GM13976 (cell line): ENCODE measurements at regions not wholly inside any gene's neighbourhood (a gene's known extent, or its start where the extent isn't known, plus 50 kb on each side); places are given as distances from the start of the nearest gene placed in this dataset.
"Not testable (repeated sequence)": the region's sequence is repeated elsewhere in the genome, so short reads cannot be mapped to it uniquely, and the experiment has no call there.

Source experiments
- DNase-seq: peaks from one replicate; pipeline ENCODE4 v3.0.0; 2012; ENCODE audit warnings: low spot score
- CTCF ChIP-seq: IDR thresholded peaks from 2 replicates; pipeline ENCODE4 v1.5.1; 2012; ENCODE audit warnings: borderline replicate concordance, mild to moderate bottlenecking; ENCODE audit not compliant: insufficient read depth; ENCODE audit errors: extremely low read depth, missing control alignments, control extremely low read depth
- in situ Hi-C: fragments of 300-500 bp; cut with MboI; formaldehyde crosslinking; loops from one replicate; pipeline ENCODE4 v1.12.0; 2022; ENCODE audit warnings: low sequenced_read_pairs, mixed read lengths, inconsistent platforms; ENCODE audit not compliant: unreplicated experiment

- no peak for DNase-seq
- in situ Hi-C loops: no loop called here
- TF ChIP-seq CTCF: no peak
Observed at GRCh38 chr11:98495601-98496000, 525.1 kb upstream of the CNTN5 start.

- in situ Hi-C loops: no loop called here
- no peak for TF ChIP-seq CTCF
- no peak for DNase-seq
Observed at GRCh38 chr11:98507208-98507607, 513.5 kb upstream of the CNTN5 start.

- TF ChIP-seq CTCF: no peak
- in situ Hi-C loops: no loop called here
- no peak for DNase-seq
Observed at GRCh38 chr11:98512938-98513337, 507.8 kb upstream of the CNTN5 start.

- DNase-seq: no peak
- in situ Hi-C loops: no loop called here
- TF ChIP-seq CTCF: no peak
Observed at GRCh38 chr11:98531576-98531975, 489.2 kb upstream of the CNTN5 start.

GRCh38 chr11:98536023-98536422 is 484.7 kb upstream of the CNTN5 start:
- in situ Hi-C loops: no loop called here
- TF ChIP-seq CTCF: no peak
- no peak for DNase-seq

GRCh38 chr11:98538358-98538757 is 482.4 kb upstream of the CNTN5 start:
- in situ Hi-C loops, DNase-seq: not testable (repeated sequence)

GRCh38 chr11:98545544-98546175 is 475.1 kb upstream of the CNTN5 start:
- no peak for TF ChIP-seq CTCF
- in situ Hi-C loops: no loop called here
- no peak for DNase-seq

GRCh38 chr11:98549571-98549970 is 471.2 kb upstream of the CNTN5 start:
- in situ Hi-C loops: no loop called here
- DNase-seq: no peak
- TF ChIP-seq CTCF: no peak
